Activated CD8-positive, alpha-beta T cell treated with anti-CD3 and anti-CD28 coated beads for 36 hours (primary cell): ENCODE measurements at regions not wholly inside any gene's neighbourhood (a gene's known extent, or its start where the extent isn't known, plus 50 kb on each side); places are given as distances from the start of the nearest gene placed in this dataset.
"Not testable (repeated sequence)": the region's sequence is repeated elsewhere in the genome, so short reads cannot be mapped to it uniquely, and the experiment has no call there.

Experiments used
- ATAC-seq: fragments of 200-7000 bp; cut with Tn5 transposase; one replicate; pipeline ENCODE4 v1.10.0; 2021; ENCODE audit warnings: mild to moderate bottlenecking, moderate library complexity
- CTCF ChIA-PET: fragments of 350-600 bp; sonication (Branson Sonifier 250); formaldehyde crosslinking; loops from one replicate; lab custom pipeline; 2021; ENCODE audit warnings: antibody characterized with exemption; lab: Charles Lee
- POLR2A ChIA-PET: fragments of 350-600 bp; sonication (Branson Sonifier 250); formaldehyde crosslinking; loops from one replicate; lab custom pipeline; 2021; ENCODE audit warnings: antibody characterized with exemption; lab: Charles Lee
- DNase-seq: peaks from one replicate; pipeline ENCODE4 v3.0.0-alpha.2; 2020
- H3K27ac Mint-ChIP-seq: one replicate; pipeline ENCODE4 v1.8.0; 2021; ENCODE audit warnings: mild to moderate bottlenecking, mixed read lengths
- H3K27me3 Mint-ChIP-seq: one replicate; pipeline ENCODE4 v1.8.0; 2021; ENCODE audit warnings: mixed read lengths
- H3K36me3 Mint-ChIP-seq: one replicate; pipeline ENCODE4 v1.8.0; 2021; ENCODE audit warnings: low read depth, mixed read lengths
- H3K4me1 Mint-ChIP-seq: one replicate; pipeline ENCODE4 v1.8.0; 2021; ENCODE audit warnings: low read depth, mixed read lengths
- H3K4me3 Mint-ChIP-seq: one replicate; pipeline ENCODE4 v1.8.0; 2021; ENCODE audit warnings: mild to moderate bottlenecking, moderate library complexity, mixed read lengths
- H3K9me3 Mint-ChIP-seq: one replicate; pipeline ENCODE4 v1.8.0; 2021; ENCODE audit warnings: mixed read lengths
- CTCF ChIP-seq: fragments of 200-600 bp; IDR thresholded peaks from one replicate; pipeline ENCODE4 v1.8.0; 2022; ENCODE audit warnings: antibody characterized with exemption, mild to moderate bottlenecking
- intact Hi-C: fragments of 100-400 bp; cut with micrococcal nuclease; formaldehyde crosslinking; loops from one replicate; pipeline ENCODE4 v1.10.0; 2022

DNA sequence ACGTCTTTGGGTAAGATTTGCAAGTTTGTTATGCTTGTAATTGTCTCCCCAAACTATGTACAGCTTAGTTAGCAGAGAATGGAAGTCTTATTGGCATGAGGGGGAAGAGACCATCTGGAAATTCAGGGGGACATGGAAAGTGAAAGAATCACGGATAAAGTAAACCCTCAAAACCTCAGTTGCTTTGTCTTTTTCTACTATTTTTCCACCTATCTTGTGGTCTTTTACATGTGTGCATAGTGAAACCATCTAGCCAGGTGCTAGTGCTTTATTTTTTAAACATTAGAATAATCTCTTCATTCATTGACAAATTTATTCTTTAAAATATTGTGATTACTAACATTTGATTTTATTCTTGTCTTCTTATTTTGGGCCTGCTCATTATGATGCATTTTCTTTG lies 441.1 kb upstream of the RORB start:
- Mint-ChIP-seq H3K36me3 (no peaks in the 10 kb centered on the region), H3K4me1 (no peaks in the 10 kb centered on the region), H3K9me3 (peaks cover 3% of the 10 kb centered on the region), H3K27me3 (no peaks in the 10 kb centered on the region), H3K4me3 (no peak overlapping the region), H3K27ac (no peak overlapping the region)
- no peak for ATAC-seq
- DNase-seq: no peak
- ChIA-PET CTCF (no interaction called here), POLR2A (no interaction called here)
- TF ChIP-seq CTCF: no peak
- intact Hi-C loops: no loop called here

DNA sequence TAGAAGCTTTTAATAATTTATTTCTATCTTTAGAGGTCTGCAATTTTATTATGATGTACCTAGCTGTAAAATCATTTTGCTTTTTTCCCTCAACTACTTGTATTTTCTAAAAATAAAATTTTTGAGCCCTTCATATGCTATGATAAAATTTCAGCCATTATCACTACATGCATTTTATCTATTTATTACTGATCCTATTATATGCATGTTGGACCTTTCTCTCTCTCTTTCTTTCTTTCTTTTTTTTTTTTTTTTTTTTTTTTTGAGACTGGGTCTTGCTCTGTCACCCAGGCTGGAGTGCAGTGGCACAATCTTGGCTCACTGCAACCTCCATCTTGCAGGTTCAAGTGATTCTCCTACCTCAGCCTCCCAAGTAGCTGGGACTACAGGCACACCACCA lies 440.1 kb upstream of the RORB start:
- ATAC-seq, H3K27me3 Mint-ChIP-seq, CTCF ChIA-PET, H3K4me1 Mint-ChIP-seq, H3K4me3 Mint-ChIP-seq, DNase-seq, intact Hi-C loops, POLR2A ChIA-PET, H3K9me3 Mint-ChIP-seq, H3K36me3 Mint-ChIP-seq, H3K27ac Mint-ChIP-seq: not testable (repeated sequence)

- Mint-ChIP-seq H3K4me1 (no peaks in the 10 kb centered on the region), H3K27me3 (no peaks in the 10 kb centered on the region), H3K36me3 (peaks cover 3% of the 10 kb centered on the region), H3K27ac (no peak overlapping the region), H3K9me3 (no peaks in the 10 kb centered on the region), H3K4me3 (no peak overlapping the region)
- DNase-seq: no peak
- intact Hi-C loops: no loop called here
- POLR2A ChIA-PET: no interaction called here
- no peak for TF ChIP-seq CTCF
- CTCF ChIA-PET: no interaction called here
- no peak for ATAC-seq
Observed at GRCh38 chr9:74064702-74065101, 432.4 kb upstream of the RORB start.

DNA sequence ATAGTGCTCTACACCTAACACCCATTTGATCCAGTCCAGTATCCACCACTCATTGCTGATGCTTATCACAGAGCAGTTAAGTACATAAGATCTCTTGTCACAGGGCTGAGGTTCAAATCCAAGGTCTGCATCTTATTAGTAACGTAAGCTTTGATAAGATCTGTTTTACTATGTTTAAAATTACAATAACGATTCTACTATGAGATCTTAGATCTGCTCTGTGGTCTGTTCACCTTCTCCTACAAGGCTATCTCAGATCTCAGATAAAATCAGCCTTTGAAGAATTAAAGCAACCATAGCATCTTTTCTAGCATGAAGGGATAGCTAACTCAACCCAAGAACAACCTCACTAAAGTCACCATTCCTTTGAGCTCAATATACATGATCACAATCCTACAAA lies 431.0 kb upstream of the RORB start:
- Mint-ChIP-seq H3K9me3 (no peaks in the 10 kb centered on the region), H3K27ac (no peak overlapping the region), H3K4me3 (no peak overlapping the region), H3K4me1 (no peaks in the 10 kb centered on the region), H3K27me3 (no peaks in the 10 kb centered on the region), H3K36me3 (peaks cover 3% of the 10 kb centered on the region)
- intact Hi-C loops: no loop called here
- ChIA-PET POLR2A (no interaction called here), CTCF (no interaction called here)
- DNase-seq (no peak), ATAC-seq (no peak)
- TF ChIP-seq CTCF: no peak

DNA sequence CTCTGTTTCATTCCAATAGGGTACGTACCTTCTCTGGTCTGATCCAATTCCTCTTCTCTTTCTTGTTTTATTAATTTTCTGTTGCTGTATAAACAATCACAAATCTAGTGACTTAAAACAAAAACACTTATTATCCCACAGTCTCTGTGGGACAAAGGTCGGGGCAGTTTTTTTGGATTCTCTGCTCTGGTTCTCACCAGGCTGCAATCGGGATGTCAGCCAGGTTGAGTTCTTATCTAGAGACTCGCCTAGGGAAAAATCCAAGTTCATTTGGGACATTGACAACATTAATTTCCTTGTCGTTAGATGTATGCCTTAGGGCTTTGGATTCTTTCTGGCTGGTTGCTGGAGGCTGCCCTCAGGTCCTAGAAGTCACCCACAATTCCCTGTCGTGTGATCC lies 430.5 kb upstream of the RORB start:
- POLR2A ChIA-PET: no interaction called here
- no peak overlapping the region for H3K27ac Mint-ChIP-seq
- no peak for TF ChIP-seq CTCF
- H3K9me3 Mint-ChIP-seq: peaks cover 1% of the 10 kb centered on the region
- CTCF ChIA-PET: no interaction called here
- intact Hi-C loops: no loop called here
- DNase-seq (no peak), ATAC-seq (no peak)
- H3K36me3 Mint-ChIP-seq: peaks cover 3% of the 10 kb centered on the region
- H3K4me3 Mint-ChIP-seq: no peak overlapping the region
- H3K27me3 Mint-ChIP-seq: no peaks in the 10 kb centered on the region
- H3K4me1 Mint-ChIP-seq: no peaks in the 10 kb centered on the region

GRCh38 chr9:74071502-74071901 lies 425.6 kb upstream of the RORB start:
- intact Hi-C loops: no loop called here
- Mint-ChIP-seq H3K27me3 (no peaks in the 10 kb centered on the region), H3K36me3 (no peaks in the 10 kb centered on the region), H3K4me1 (no peaks in the 10 kb centered on the region), H3K27ac (no peak overlapping the region), H3K9me3 (peaks cover 4% of the 10 kb centered on the region), H3K4me3 (no peak overlapping the region)
- TF ChIP-seq CTCF: no peak
- DNase-seq (no peak), ATAC-seq (no peak)
- ChIA-PET CTCF (no interaction called here), POLR2A (no interaction called here)
